ENCODE measurements at regions not wholly inside any gene's neighbourhood (a gene's known extent, or its start where the extent isn't known, plus 50 kb on each side); places are given as distances from the start of the nearest gene placed in this dataset.

- no peak for TF ChIP-seq CTCF (IDR thresholded peaks at IDR 0.05)
- TF ChIP-seq POLR2A (IDR thresholded peaks at IDR 0.05) = no peak
- WGBS, 2 donors = 59 to 70% methylated on average over 3 of the region's 3 CpGs
- DNase-seq (ENCODE audit: low spot score in 2 of 2) = no peak
- H3K4me3 ChIP-seq (ENCODE audit: low read depth, poor library complexity, severe bottlenecking) = no peak overlapping the region
- intact Hi-C loops (cut with DNase I; ENCODE audit: low total_unique reads) = no loop called here
Observed at GRCh38 chr4:156280686-156281085, 327.0 kb upstream of the CTSO start.

GRCh38 chr4:156265407-156265806 lies 311.7 kb upstream of the CTSO start:
- TF ChIP-seq CTCF (IDR thresholded peaks at IDR 0.05) = no peak
- no peak for TF ChIP-seq POLR2A (IDR thresholded peaks at IDR 0.05)
- DNase-seq (ENCODE audit: low spot score in 2 of 2) = no peak
- intact Hi-C loops (cut with DNase I; ENCODE audit: low total_unique reads) = no loop called here
- no peak overlapping the region for H3K4me3 ChIP-seq (ENCODE audit: low read depth, poor library complexity, severe bottlenecking)

GRCh38 chr4:156261230-156261629 lies 307.6 kb upstream of the CTSO start:
- TF ChIP-seq CTCF (IDR thresholded peaks at IDR 0.05) (no peak), POLR2A (IDR thresholded peaks at IDR 0.05) (no peak)
- intact Hi-C loops (cut with DNase I; ENCODE audit: low total_unique reads) = no loop called here
- DNase-seq (ENCODE audit: low spot score in 2 of 2) = no peak
- 52 to 65% methylated on average over 1 of the region's 1 CpG for WGBS, 2 donors
- no peak overlapping the region for H3K4me3 ChIP-seq (ENCODE audit: low read depth, poor library complexity, severe bottlenecking)

- WGBS, 2 donors = 25 to 27% methylated on average over 5 of the region's 5 CpGs
- DNase-seq (ENCODE audit: low spot score in 2 of 2) = no peak
- intact Hi-C loops (cut with DNase I; ENCODE audit: low total_unique reads) = no loop called here
- TF ChIP-seq CTCF (IDR thresholded peaks at IDR 0.05) = no peak
- no peak overlapping the region for H3K4me3 ChIP-seq (ENCODE audit: low read depth, poor library complexity, severe bottlenecking)
Observed at GRCh38 chr4:156255230-156256007, 301.8 kb upstream of the CTSO start.

GRCh38 chr4:156252358-156252921 lies 298.8 kb upstream of the CTSO start:
- intact Hi-C loops (cut with DNase I; ENCODE audit: low total_unique reads) = no loop called here
- 51 to 64% methylated on average over 2 of the region's 2 CpGs for WGBS, 2 donors
- no peak overlapping the region for H3K4me3 ChIP-seq (ENCODE audit: low read depth, poor library complexity, severe bottlenecking)
- TF ChIP-seq POLR2A (IDR thresholded peaks at IDR 0.05) = no peak
- TF ChIP-seq CTCF (IDR thresholded peaks at IDR 0.05) = no peak
- DNase-seq (ENCODE audit: low spot score in 2 of 2) = no peak

All from lower leg skin (tissue), 4 donors.